ENCODE measurements at regions not wholly inside any gene's neighbourhood (a gene's known extent, or its start where the extent isn't known, plus 50 kb on each side); places are given as distances from the start of the nearest gene placed in this dataset.

- no peak overlapping the region for H3K4me3 ChIP-seq (ENCODE audit: control insufficient read depth in 2 of 3, extremely low read depth in 1 of 3, insufficient read depth in 2 of 3, low read depth in 1 of 3, low read length in 3 of 3)
- no peaks in the 10 kb centered on the region for H3K9me3 ChIP-seq (ENCODE audit: control insufficient read depth, low read depth, low read length)
- no peaks in the 10 kb centered on the region for H3K9me1 ChIP-seq (ENCODE audit: control insufficient read depth, extremely low read depth, insufficient read depth, low read length)
- H3K27me3 ChIP-seq (ENCODE audit: control insufficient read depth, extremely low read depth, insufficient read depth, low read length): no peaks in the 10 kb centered on the region
- no peak for TF ChIP-seq EZH2 (IDR thresholded peaks at IDR 0.05; ENCODE audit: low read length)
- TF ChIP-seq CTCF (optimal IDR thresholded peaks at IDR 0.05 in 1 of 3, IDR thresholded peaks at IDR 0.05 in 1 of 3, conservative IDR thresholded peaks at IDR 0.05 in 1 of 3; ENCODE audit: extremely low read depth in 1 of 3, insufficient read depth in 2 of 3, low read length in 3 of 3): no peak
- no peaks in the 10 kb centered on the region for H3K36me3 ChIP-seq (ENCODE audit: control insufficient read depth in 2 of 2, extremely low read depth in 1 of 2, insufficient read depth in 2 of 2, low read length in 2 of 2)
- H3K4me2 ChIP-seq (ENCODE audit: control insufficient read depth, extremely low read depth, insufficient read depth, low read depth, low read length): no peak overlapping the region
- no peak for FAIRE-seq
- no peak for DNase-seq (ENCODE audit: low read depth, low spot score)
- no peaks in the 10 kb centered on the region for H3K4me1 ChIP-seq (ENCODE audit: control insufficient read depth, extremely low read depth, insufficient read depth, low read length)
- H3K79me2 ChIP-seq (ENCODE audit: control insufficient read depth, insufficient read depth, low read length): no peaks in the 10 kb centered on the region
- dilution Hi-C loops (cut with MboI; ENCODE audit: extremely low pct_ligation_motif_present, low sequenced_read_pairs): no loop called here
- H4K20me1 ChIP-seq (ENCODE audit: control insufficient read depth, extremely low read depth, insufficient read depth, low read length): no peaks in the 10 kb centered on the region
- H3K27ac ChIP-seq (ENCODE audit: control insufficient read depth, insufficient read depth, low read length): no peak overlapping the region
- H3K9ac ChIP-seq (ENCODE audit: control insufficient read depth, extremely low read depth, insufficient read depth, low read length): no peak overlapping the region
- no peak overlapping the region for H2AFZ ChIP-seq (ENCODE audit: control insufficient read depth, low read length)
Measured at GRCh38 chr15:97446138-97446537, 514.4 kb upstream of the ARRDC4 start.

GRCh38 chr15:97456521-97457202 lies 503.8 kb upstream of the ARRDC4 start:
- Histone ChIP-seq H2AFZ (ENCODE audit: control insufficient read depth, low read length) (no peak overlapping the region), H3K4me2 (ENCODE audit: control insufficient read depth, extremely low read depth, insufficient read depth, low read depth, low read length) (no peak overlapping the region), H3K4me3 (ENCODE audit: control insufficient read depth in 2 of 3, extremely low read depth in 1 of 3, insufficient read depth in 2 of 3, low read depth in 1 of 3, low read length in 3 of 3) (no peak overlapping the region), H3K4me1 (ENCODE audit: control insufficient read depth, extremely low read depth, insufficient read depth, low read length) (no peaks in the 10 kb centered on the region), H3K27me3 (ENCODE audit: control insufficient read depth, extremely low read depth, insufficient read depth, low read length) (no peaks in the 10 kb centered on the region), H3K9ac (ENCODE audit: control insufficient read depth, extremely low read depth, insufficient read depth, low read length) (no peak overlapping the region), H3K9me1 (ENCODE audit: control insufficient read depth, extremely low read depth, insufficient read depth, low read length) (no peaks in the 10 kb centered on the region), H4K20me1 (ENCODE audit: control insufficient read depth, extremely low read depth, insufficient read depth, low read length) (no peaks in the 10 kb centered on the region), H3K79me2 (ENCODE audit: control insufficient read depth, insufficient read depth, low read length) (no peaks in the 10 kb centered on the region), H3K36me3 (ENCODE audit: control insufficient read depth in 2 of 2, extremely low read depth in 1 of 2, insufficient read depth in 2 of 2, low read length in 2 of 2) (no peaks in the 10 kb centered on the region), H3K9me3 (ENCODE audit: control insufficient read depth, low read depth, low read length) (no peaks in the 10 kb centered on the region), H3K27ac (ENCODE audit: control insufficient read depth, insufficient read depth, low read length) (no peak overlapping the region)
- DNase-seq (ENCODE audit: low read depth, low spot score) (no peak), FAIRE-seq (no peak)
- dilution Hi-C loops (cut with MboI; ENCODE audit: extremely low pct_ligation_motif_present, low sequenced_read_pairs): no loop called here
- TF ChIP-seq CTCF (optimal IDR thresholded peaks at IDR 0.05 in 1 of 3, IDR thresholded peaks at IDR 0.05 in 1 of 3, conservative IDR thresholded peaks at IDR 0.05 in 1 of 3; ENCODE audit: extremely low read depth in 1 of 3, insufficient read depth in 2 of 3, low read length in 3 of 3) (no peak), EZH2 (IDR thresholded peaks at IDR 0.05; ENCODE audit: low read length) (no peak)
